Activated CD4-positive, alpha-beta T cell treated with anti-CD3 and anti-CD28 coated beads for 24 hours (primary cell): ENCODE measurements at regions not wholly inside any gene's neighbourhood (a gene's known extent, or its start where the extent isn't known, plus 50 kb on each side); places are given as distances from the start of the nearest gene placed in this dataset.
"Not testable (repeated sequence)": the region's sequence is repeated elsewhere in the genome, so short reads cannot be mapped to it uniquely, and the experiment has no call there.

Experiments used
- DNase-seq, 2 donors: peaks; one replicate each; pipeline ENCODE4 v3.0.0-alpha.2; 2020; ENCODE audit warnings: low read depth in 2 of 2

- peak in 1 of 2 donors; percentile 15 for DNase-seq
These were observed 145.6 kb upstream of the RBPJ start for GRCh38 chr4:26175006-26175786.

- DNase-seq: no peak
These were observed 144.8 kb upstream of the RBPJ start for GRCh38 chr4:26175905-26176470.

GRCh38 chr4:26176598-26177149, 144.1 kb upstream of the RBPJ start:
- DNase-seq: no peak

- no peak for DNase-seq
These were observed 142.0 kb upstream of the RBPJ start for GRCh38 chr4:26178854-26179253.

GRCh38 chr4:26179316-26179760, 141.5 kb upstream of the RBPJ start:
- no peak for DNase-seq

GRCh38 chr4:26181616-26182015, 139.2 kb upstream of the RBPJ start:
- DNase-seq: no peak

GRCh38 chr4:26183017-26183416, 137.8 kb upstream of the RBPJ start:
- DNase-seq: no peak

- no peak for DNase-seq
These were observed 135.4 kb upstream of the RBPJ start for GRCh38 chr4:26185436-26185835.

- DNase-seq: no peak
These were observed 129.5 kb upstream of the RBPJ start for GRCh38 chr4:26191353-26191752.

GRCh38 chr4:26192899-26193869, 127.6 kb upstream of the RBPJ start:
- DNase-seq: no peak

GRCh38 chr4:26194764-26195163, 126.0 kb upstream of the RBPJ start:
- DNase-seq: no peak

- DNase-seq: no peak
These were observed 124.2 kb upstream of the RBPJ start for GRCh38 chr4:26196567-26196966.

- DNase-seq: peak; percentile 39 to 44
These were observed 123.6 kb upstream of the RBPJ start for GRCh38 chr4:26197018-26197779.

GRCh38 chr4:26198931-26199330, 121.9 kb upstream of the RBPJ start:
- DNase-seq: not testable (repeated sequence)

- no peak for DNase-seq
These were observed 121.2 kb upstream of the RBPJ start for GRCh38 chr4:26199596-26199995.

- no peak for DNase-seq
These were observed 119.7 kb upstream of the RBPJ start for GRCh38 chr4:26201120-26201519.

GRCh38 chr4:26204249-26204825, 116.5 kb upstream of the RBPJ start:
- no peak for DNase-seq

- DNase-seq: no peak
These were observed 115.9 kb upstream of the RBPJ start for GRCh38 chr4:26204911-26205370.

GRCh38 chr4:26206339-26206738, 114.5 kb upstream of the RBPJ start:
- DNase-seq: no peak

- no peak for DNase-seq
These were observed 113.8 kb upstream of the RBPJ start for GRCh38 chr4:26206999-26207398.

- no peak for DNase-seq
These were observed 113.2 kb upstream of the RBPJ start for GRCh38 chr4:26207631-26208030.
